Bronchial epithelial cell (primary cell): ENCODE measurements at regions not wholly inside any gene's neighbourhood (a gene's known extent, or its start where the extent isn't known, plus 50 kb on each side); places are given as distances from the start of the nearest gene placed in this dataset.
"Not testable (repeated sequence)": the region's sequence is repeated elsewhere in the genome, so short reads cannot be mapped to it uniquely, and the experiment has no call there.

Experiments
- DNase-seq: peaks from one replicate; pipeline ENCODE4 v3.0.0-alpha.2; 2010; ENCODE audit warnings: low read depth
- FAIRE-seq: peaks from 2 replicates; lab custom pipeline; 2011; peaks lifted over from hg19 to GRCh38; lab: Jason Lieb, UNC
- H3K27me3 ChIP-seq: 2 replicates; pipeline ENCODE4 v1.5.1; 2011; ENCODE audit warnings: low read length; ENCODE audit not compliant: control insufficient read depth, insufficient read depth
- H3K36me3 ChIP-seq: 2 replicates; pipeline ENCODE4 v1.5.1; 2011; ENCODE audit warnings: low read length; ENCODE audit not compliant: control insufficient read depth, insufficient read depth
- H3K4me3 ChIP-seq: 2 replicates; pipeline ENCODE4 v1.5.1; 2011; ENCODE audit warnings: mild to moderate bottlenecking, low read depth, low read length, control low read depth
- CTCF ChIP-seq: IDR thresholded peaks from 2 replicates; pipeline ENCODE4 v1.5.1; 2011; ENCODE audit warnings: mild to moderate bottlenecking, moderate library complexity, low read length, control low read depth, inconsistent platforms; ENCODE audit not compliant: insufficient read depth, severe bottlenecking

- H3K4me3 ChIP-seq: no peak overlapping the region
- FAIRE-seq: no peak
- TF ChIP-seq CTCF: no peak
These were observed 68.6 kb upstream of the PPP3CA start for GRCh38 chr4:101415962-101416361.

GRCh38 chr4:101414496-101414895 is 67.2 kb upstream of the PPP3CA start:
- H3K4me3 ChIP-seq: no peak overlapping the region

More at GRCh38 chr4:101415962-101416361, 68.6 kb upstream of the PPP3CA start:
- Histone ChIP-seq H3K27me3 (no peaks in the 10 kb centered on the region), H3K36me3 (no peaks in the 10 kb centered on the region)
- DNase-seq: no peak

GRCh38 chr4:101411926-101412325 is 64.6 kb upstream of the PPP3CA start:
- Histone ChIP-seq H3K36me3 (no peaks in the 10 kb centered on the region), H3K4me3 (no peak overlapping the region), H3K27me3 (no peaks in the 10 kb centered on the region)
- DNase-seq (peak; percentile 59), FAIRE-seq (no peak)
- TF ChIP-seq CTCF: no peak

More at GRCh38 chr4:101414496-101414895, 67.2 kb upstream of the PPP3CA start:
- no peak for FAIRE-seq
- no peak for TF ChIP-seq CTCF
- Histone ChIP-seq H3K27me3 (no peaks in the 10 kb centered on the region), H3K36me3 (no peaks in the 10 kb centered on the region)
- DNase-seq: no peak

GRCh38 chr4:101411281-101411910 is 64.1 kb upstream of the PPP3CA start:
- H3K36me3 ChIP-seq, FAIRE-seq, H3K27me3 ChIP-seq, DNase-seq, H3K4me3 ChIP-seq: not testable (repeated sequence)

GRCh38 chr4:101400096-101400495 is 52.8 kb upstream of the PPP3CA start:
- peak; percentile 14 for DNase-seq
- no peak overlapping the region for H3K4me3 ChIP-seq
- no peak for TF ChIP-seq CTCF
- peak; percentile 18 for FAIRE-seq
- H3K36me3 ChIP-seq: no peaks in the 10 kb centered on the region
- H3K27me3 ChIP-seq: no peaks in the 10 kb centered on the region

- DNase-seq (no peak), FAIRE-seq (no peak)
- H3K36me3 ChIP-seq: no peaks in the 10 kb centered on the region
- no peaks in the 10 kb centered on the region for H3K27me3 ChIP-seq
- H3K4me3 ChIP-seq: no peak overlapping the region
- TF ChIP-seq CTCF: no peak
These were observed 51.5 kb upstream of the PPP3CA start for GRCh38 chr4:101398807-101399206.
